Subcutaneous abdominal adipose tissue (tissue), 5 donors: ENCODE measurements at regions not wholly inside any gene's neighbourhood (a gene's known extent, or its start where the extent isn't known, plus 50 kb on each side); places are given as distances from the start of the nearest gene placed in this dataset.

ENCODE experiments used
- H3K27ac ChIP-seq: one replicate; pipeline ENCODE4 v1.7.0; 2013; ENCODE audit warnings: low read depth, mild to moderate bottlenecking, inconsistent platforms, low read length, moderate library complexity
- H3K27me3 ChIP-seq, 5 donors: one replicate each; pipeline ENCODE4 v1.7.0; 2013; ENCODE audit warnings: low read length in 5 of 5, inconsistent platforms in 1 of 5; ENCODE audit not compliant: control insufficient read depth in 5 of 5, insufficient read depth in 4 of 5
- H3K36me3 ChIP-seq, 5 donors: one replicate each; pipeline ENCODE4 v1.7.0; 2013; ENCODE audit warnings: low read length in 5 of 5; ENCODE audit not compliant: control insufficient read depth in 5 of 5, insufficient read depth in 5 of 5
- H3K4me1 ChIP-seq, 5 donors: one replicate each; pipeline ENCODE4 v1.7.0; 2013; ENCODE audit warnings: low read length in 5 of 5, mild to moderate bottlenecking in 3 of 5, moderate library complexity in 1 of 5; ENCODE audit not compliant: control insufficient read depth in 5 of 5, insufficient read depth in 5 of 5
- H3K4me3 ChIP-seq, 5 donors: one replicate each; pipeline ENCODE4 v1.7.0; 2013; ENCODE audit warnings: low read length in 5 of 5, low read depth in 1 of 5
- H3K9ac ChIP-seq, 5 donors: one replicate each; pipeline ENCODE4 v1.7.0; 2013; ENCODE audit warnings: low read length in 5 of 5, mild to moderate bottlenecking in 4 of 5, moderate library complexity in 3 of 5
- H3K9me3 ChIP-seq, 5 donors: one replicate each; pipeline ENCODE4 v1.7.0; 2013; ENCODE audit warnings: low read length in 5 of 5; ENCODE audit not compliant: control insufficient read depth in 5 of 5
- donor health status: healthy.
- donor health status: healthy.
- donor health status: healthy.
- donor health status: healthy.
- donor health status: healthy.

- Histone ChIP-seq H3K9me3 (peaks cover 0 to 2% (median 0%) of the 10 kb centered on the region in 5 donors), H3K4me3 (no peak overlapping the region), H3K27me3 (no peaks in the 10 kb centered on the region), H3K36me3 (no peaks in the 10 kb centered on the region), H3K4me1 (no peaks in the 10 kb centered on the region), H3K27ac (no peak overlapping the region), H3K9ac (no peak overlapping the region)
These were observed 605.4 kb downstream of the INHBA start for GRCh38 chr7:41097501-41097900.

DNA sequence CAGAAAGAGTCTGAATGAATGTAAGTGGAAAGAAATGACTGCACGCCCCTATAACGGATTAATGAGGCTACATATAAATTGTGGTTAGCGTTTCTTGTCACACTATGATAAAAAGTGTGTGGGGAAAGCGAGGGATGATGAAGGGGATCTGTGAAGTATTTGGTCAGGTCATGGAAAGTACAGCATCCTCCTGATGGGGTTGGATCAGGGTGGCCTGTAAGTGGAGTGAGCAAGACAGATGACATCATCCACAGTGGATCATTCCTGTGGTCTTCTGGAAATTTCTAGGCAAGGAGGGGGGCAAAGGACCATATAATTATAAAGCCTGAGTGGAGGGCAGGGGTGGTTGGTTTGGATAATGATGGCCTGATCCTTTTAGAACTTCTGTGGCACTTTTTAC, 606.0 kb downstream of the INHBA start:
- Histone ChIP-seq H3K36me3 (no peaks in the 10 kb centered on the region), H3K27me3 (no peaks in the 10 kb centered on the region), H3K4me3 (no peak overlapping the region), H3K9me3 (peaks cover 0 to 2% (median 0%) of the 10 kb centered on the region in 5 donors), H3K27ac (no peak overlapping the region), H3K4me1 (no peaks in the 10 kb centered on the region), H3K9ac (no peak overlapping the region)

GRCh38 chr7:41093141-41093540, 609.7 kb downstream of the INHBA start:
- no peaks in the 10 kb centered on the region for H3K4me1 ChIP-seq
- H3K36me3 ChIP-seq: no peaks in the 10 kb centered on the region
- peaks cover 0 to 5% (median 3%) of the 10 kb centered on the region in 5 donors for H3K9me3 ChIP-seq
- no peak overlapping the region for H3K27ac ChIP-seq
- no peak overlapping the region for H3K4me3 ChIP-seq
- no peak overlapping the region for H3K9ac ChIP-seq
- H3K27me3 ChIP-seq: no peaks in the 10 kb centered on the region

DNA sequence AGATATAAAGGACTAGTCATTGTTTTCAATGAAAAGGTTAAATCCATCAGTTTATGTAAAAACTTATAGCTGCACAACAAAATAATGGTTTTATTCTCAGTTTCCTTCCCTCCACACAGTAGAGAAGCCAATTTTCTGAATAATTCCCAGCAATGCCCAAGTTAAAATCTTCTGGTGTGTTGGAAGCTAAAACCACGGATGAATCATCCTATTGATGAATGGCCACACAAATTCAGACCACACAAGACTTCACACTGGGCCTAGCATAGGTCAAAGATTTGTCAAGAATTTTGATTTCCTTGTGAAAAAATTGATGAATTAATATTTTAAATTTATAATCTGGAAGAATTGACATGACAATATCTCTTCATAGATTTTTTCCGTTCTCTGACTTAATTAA, 617.6 kb downstream of the INHBA start:
- Histone ChIP-seq H3K4me1 (no peaks in the 10 kb centered on the region), H3K9me3 (peaks cover 0 to 11% (median 3%) of the 10 kb centered on the region in 5 donors), H3K27me3 (no peaks in the 10 kb centered on the region), H3K4me3 (no peak overlapping the region), H3K27ac (no peak overlapping the region), H3K36me3 (no peaks in the 10 kb centered on the region), H3K9ac (no peak overlapping the region)

DNA sequence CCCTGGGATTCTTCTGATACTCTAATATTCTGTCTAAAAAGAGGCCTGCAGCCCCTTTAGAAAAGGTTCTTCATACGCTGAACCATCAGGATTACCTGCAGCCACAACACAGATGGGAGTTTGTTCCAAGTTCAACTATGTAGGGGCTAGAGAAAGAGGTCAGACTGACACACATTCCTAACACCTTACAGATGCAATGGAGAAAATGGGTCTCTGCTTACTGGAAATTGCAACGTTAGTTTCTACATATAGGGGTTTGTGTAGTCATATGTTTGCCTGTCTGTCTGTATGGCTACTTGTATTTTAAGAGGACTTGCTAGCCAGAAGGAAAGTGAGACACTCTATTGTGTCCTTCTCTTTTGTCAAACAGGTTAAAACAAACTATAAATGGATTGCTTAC, 618.5 kb downstream of the INHBA start:
- H3K27me3 ChIP-seq: no peaks in the 10 kb centered on the region

GRCh38 chr7:41069635-41070034, 633.3 kb downstream of the INHBA start:
- H3K36me3 ChIP-seq: no peaks in the 10 kb centered on the region
- peaks cover 0 to 4% (median 0%) of the 10 kb centered on the region in 5 donors for H3K9me3 ChIP-seq
- H3K27ac ChIP-seq: no peak overlapping the region
- no peaks in the 10 kb centered on the region for H3K4me1 ChIP-seq
- H3K4me3 ChIP-seq: no peak overlapping the region
- H3K9ac ChIP-seq: no peak overlapping the region
- H3K27me3 ChIP-seq: no peaks in the 10 kb centered on the region

More for the DNA sequence above, 618.5 kb downstream of the INHBA start:
- Histone ChIP-seq H3K9me3 (peaks cover 0 to 11% (median 3%) of the 10 kb centered on the region in 5 donors), H3K4me1 (no peaks in the 10 kb centered on the region), H3K9ac (no peak overlapping the region), H3K36me3 (no peaks in the 10 kb centered on the region), H3K4me3 (no peak overlapping the region), H3K27ac (no peak overlapping the region)

DNA sequence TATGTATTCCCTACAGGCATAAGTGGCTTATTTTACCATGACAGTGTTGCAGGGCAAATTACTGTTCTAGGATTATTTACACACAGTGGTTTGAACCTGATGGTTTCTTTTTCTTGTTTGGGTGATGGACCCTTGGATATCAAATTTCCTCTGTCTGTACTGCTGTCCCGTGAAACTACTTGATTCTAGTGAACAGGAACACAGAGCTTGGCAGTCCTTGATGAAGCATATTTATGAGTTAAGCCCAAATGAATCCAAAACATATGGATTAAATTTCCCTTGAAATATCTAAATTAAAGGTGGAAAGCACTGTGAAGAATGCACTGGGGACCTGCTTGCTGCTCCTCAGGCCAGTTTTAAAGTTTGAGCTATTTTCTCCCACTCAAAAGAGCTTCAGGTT, 635.3 kb downstream of the INHBA start:
- H3K4me3 ChIP-seq: no peak overlapping the region
- no peak overlapping the region for H3K27ac ChIP-seq
- H3K36me3 ChIP-seq: no peaks in the 10 kb centered on the region
- H3K9ac ChIP-seq: no peak overlapping the region
- no peaks in the 10 kb centered on the region for H3K27me3 ChIP-seq
- no peaks in the 10 kb centered on the region for H3K4me1 ChIP-seq
- H3K9me3 ChIP-seq: peaks cover 0 to 4% (median 0%) of the 10 kb centered on the region in 5 donors

DNA sequence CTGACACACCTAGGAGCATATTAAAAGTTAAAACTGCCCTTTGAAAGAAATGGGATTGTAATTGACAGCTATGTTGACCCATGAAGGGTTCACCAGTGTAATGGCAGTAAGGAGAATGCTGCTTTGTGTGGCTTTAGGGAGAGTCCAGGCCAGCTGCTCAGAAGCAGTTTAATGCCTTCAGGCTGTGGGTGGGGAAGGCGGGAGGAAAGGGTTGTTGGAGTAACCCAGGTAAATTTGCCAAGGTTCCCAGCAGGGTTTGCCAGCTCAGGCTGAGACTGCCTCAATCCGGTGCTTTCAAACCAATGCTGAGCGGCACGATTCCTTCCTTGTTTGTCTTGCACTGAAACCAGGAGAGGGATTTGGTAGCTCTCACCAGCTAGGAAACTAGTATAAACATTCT, 637.2 kb downstream of the INHBA start:
- no peaks in the 10 kb centered on the region for H3K9me3 ChIP-seq
- H3K27ac ChIP-seq: no peak overlapping the region
- H3K36me3 ChIP-seq: no peaks in the 10 kb centered on the region
- H3K27me3 ChIP-seq: peaks cover 0 to 2% (median 0%) of the 10 kb centered on the region in 5 donors
- H3K4me3 ChIP-seq: no peak overlapping the region
- H3K9ac ChIP-seq: no peak overlapping the region
- no peaks in the 10 kb centered on the region for H3K4me1 ChIP-seq

GRCh38 chr7:41063116-41063515, 639.8 kb downstream of the INHBA start:
- Histone ChIP-seq H3K27ac (no peak overlapping the region), H3K36me3 (no peaks in the 10 kb centered on the region), H3K4me1 (no peaks in the 10 kb centered on the region), H3K9ac (no peak overlapping the region), H3K4me3 (no peak overlapping the region), H3K27me3 (peaks cover 0 to 2% (median 0%) of the 10 kb centered on the region in 5 donors), H3K9me3 (no peaks in the 10 kb centered on the region)

DNA sequence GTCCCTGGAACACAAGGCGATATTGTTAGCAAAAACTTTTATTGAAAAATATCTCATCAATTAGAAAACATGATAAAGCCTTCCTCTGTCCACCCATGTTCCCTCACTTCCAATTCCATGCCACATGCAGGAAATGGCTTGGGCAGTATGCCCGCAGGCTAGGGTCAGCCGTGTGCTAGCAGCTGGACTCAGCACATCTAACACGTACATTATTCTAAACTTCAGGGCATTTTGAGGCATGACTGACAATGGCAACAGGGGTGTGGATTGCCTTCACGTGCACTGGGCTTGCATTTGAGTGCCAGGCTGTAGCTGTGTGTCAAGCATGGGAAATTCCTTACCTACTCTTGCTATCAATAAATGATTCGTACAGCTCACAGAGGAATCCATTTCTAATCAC, 642.1 kb downstream of the INHBA start:
- H3K4me1 ChIP-seq: no peaks in the 10 kb centered on the region

GRCh38 chr7:41059796-41060195, 643.1 kb downstream of the INHBA start:
- no peak overlapping the region for H3K27ac ChIP-seq
- H3K4me3 ChIP-seq: no peak overlapping the region
- no peaks in the 10 kb centered on the region for H3K36me3 ChIP-seq
- no peak overlapping the region for H3K9ac ChIP-seq
- H3K27me3 ChIP-seq: peaks cover 0 to 3% (median 0%) of the 10 kb centered on the region in 5 donors
- no peaks in the 10 kb centered on the region for H3K4me1 ChIP-seq
- H3K9me3 ChIP-seq: no peaks in the 10 kb centered on the region

More for the DNA sequence above, 642.1 kb downstream of the INHBA start:
- no peak overlapping the region for H3K9ac ChIP-seq
- no peak overlapping the region for H3K4me3 ChIP-seq
- H3K27ac ChIP-seq: no peak overlapping the region
- peaks cover 0 to 2% (median 0%) of the 10 kb centered on the region in 5 donors for H3K27me3 ChIP-seq
- no peaks in the 10 kb centered on the region for H3K9me3 ChIP-seq
- no peaks in the 10 kb centered on the region for H3K36me3 ChIP-seq
